HG03097 (cell line): ENCODE measurements at regions not wholly inside any gene's neighbourhood (a gene's known extent, or its start where the extent isn't known, plus 50 kb on each side); places are given as distances from the start of the nearest gene placed in this dataset.
"Not testable (repeated sequence)": the region's sequence is repeated elsewhere in the genome, so short reads cannot be mapped to it uniquely, and the experiment has no call there.

ENCODE experiments used
- ATAC-seq: cut with Tn5 transposase; IDR thresholded peaks from one replicate; pipeline ENCODE4 v1.9.1; 2021; ENCODE audit not compliant: unreplicated experiment, low FRiP score

DNA sequence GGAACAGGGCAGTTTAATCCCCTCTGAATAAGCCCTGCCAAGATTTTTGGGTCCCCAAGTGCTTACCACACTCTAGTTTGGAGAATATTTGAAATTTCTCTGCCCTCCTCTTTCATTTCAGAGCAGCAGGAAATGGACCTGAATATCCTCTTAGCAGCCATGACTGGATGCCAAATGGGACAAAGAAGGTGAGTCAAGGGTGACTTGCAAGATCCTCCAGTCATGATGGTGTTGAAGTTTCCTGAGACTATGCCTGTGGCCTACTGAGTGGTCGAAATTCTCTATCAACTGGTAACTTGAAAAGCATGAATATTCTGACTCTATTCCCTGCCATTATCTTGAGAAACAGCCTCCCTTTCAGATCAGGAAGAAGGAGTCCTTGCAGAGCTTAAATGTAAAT, 1674.7 kb upstream of the SEL1L start:
- ATAC-seq, result no peak

- no peak for ATAC-seq
Observed at GRCh38 chr14:83217492-83217891, 1683.8 kb upstream of the SEL1L start.

- ATAC-seq, result no peak
Observed at GRCh38 chr14:83247924-83248639, 1714.4 kb upstream of the SEL1L start.

DNA sequence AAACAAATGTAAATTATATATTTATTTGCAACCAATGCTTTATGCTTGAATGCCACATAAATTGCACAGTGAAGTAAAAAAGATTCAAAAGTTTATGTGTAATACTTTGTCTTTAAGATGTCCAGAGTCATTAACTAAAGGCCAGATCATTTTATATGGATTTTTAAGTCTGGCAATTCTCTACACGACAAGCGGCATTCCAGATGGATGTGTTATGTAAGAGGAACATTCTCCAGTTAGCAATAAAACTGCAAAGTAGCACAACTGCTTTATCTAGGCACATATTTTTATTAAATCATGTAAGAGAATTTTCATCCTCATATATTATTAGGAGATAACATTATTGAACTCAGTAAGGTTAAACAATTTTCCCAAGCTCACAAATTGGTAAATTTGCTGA, 1717.7 kb upstream of the SEL1L start:
- no peak for ATAC-seq

DNA sequence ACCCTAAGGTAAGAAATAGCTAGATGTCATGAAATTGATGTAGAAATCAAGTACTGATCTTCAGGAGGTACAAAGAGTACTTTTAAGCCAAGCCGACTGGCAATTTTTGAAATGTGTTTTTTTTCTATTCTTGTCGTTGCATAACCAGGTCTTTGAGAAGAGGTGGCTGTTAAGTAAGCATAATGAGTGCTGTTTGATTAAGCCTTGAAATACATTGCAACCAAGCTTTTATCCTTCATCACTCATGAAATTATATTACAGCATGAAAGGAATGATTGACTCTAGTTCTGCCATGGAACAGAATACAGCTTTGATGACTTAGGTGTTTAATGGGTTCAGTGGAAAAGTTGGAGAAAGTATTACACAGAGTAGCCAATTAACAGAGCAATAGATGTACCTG, 1720.2 kb upstream of the SEL1L start:
- ATAC-seq, result no peak

DNA sequence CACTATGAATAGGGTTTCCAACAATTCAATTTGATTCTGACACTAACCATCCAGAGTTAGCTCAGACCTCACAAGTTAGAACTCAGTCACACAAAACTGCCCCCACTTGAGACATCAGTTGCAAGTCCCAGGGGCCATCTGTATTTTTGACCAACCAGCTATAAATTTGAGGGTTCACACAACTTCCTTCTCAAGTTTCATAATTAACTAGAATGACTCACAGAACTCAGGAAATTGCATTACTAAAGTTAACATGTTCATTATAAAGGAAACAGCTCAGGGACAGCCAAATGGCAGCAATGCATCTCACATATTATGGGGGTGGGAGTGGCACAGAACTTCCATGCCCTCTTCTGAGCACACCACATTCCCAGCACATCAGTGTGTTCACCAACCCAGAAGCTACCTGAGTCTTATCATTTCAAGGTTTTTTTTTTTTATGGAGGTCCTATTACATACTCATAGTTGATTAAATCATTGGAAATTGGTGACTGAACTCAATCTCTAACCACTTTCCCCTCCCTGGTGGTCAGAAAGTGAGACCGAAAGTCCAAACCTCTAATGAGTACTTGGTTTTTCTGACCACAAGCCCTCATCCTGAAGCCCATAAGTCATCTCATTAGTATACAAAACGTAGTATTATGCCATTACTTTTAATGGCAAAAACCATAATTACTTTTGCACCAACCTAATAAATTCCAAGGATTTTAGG, 1721.5 kb upstream of the SEL1L start:
- peak; percentile 67 for ATAC-seq

- no peak for ATAC-seq
Observed at GRCh38 chr14:83255727-83256090, 1722.1 kb upstream of the SEL1L start.

GRCh38 chr14:83257466-83258439, 1724.1 kb upstream of the SEL1L start:
- ATAC-seq, result no peak

- ATAC-seq, result no peak
Observed at GRCh38 chr14:83260751-83261150, 1727.1 kb upstream of the SEL1L start.

DNA sequence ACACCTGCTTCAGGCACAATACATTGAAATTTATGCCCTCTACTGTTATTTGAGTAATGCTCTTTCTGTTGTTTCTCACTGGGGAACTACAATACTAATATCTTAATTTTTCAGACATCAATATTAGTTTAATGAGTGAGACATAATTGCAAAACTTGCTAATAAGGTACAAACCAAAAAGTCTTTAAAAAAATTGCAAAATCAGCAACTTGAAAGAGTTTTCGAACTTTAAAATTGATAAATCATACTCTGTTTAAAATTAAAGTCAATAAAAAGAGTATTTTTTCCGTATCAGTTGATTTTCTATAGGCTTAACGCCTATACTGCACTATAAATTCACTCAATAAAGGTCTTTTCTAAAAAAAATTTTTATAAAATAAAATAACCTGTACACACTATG, 1735.9 kb upstream of the SEL1L start:
- no peak for ATAC-seq

DNA sequence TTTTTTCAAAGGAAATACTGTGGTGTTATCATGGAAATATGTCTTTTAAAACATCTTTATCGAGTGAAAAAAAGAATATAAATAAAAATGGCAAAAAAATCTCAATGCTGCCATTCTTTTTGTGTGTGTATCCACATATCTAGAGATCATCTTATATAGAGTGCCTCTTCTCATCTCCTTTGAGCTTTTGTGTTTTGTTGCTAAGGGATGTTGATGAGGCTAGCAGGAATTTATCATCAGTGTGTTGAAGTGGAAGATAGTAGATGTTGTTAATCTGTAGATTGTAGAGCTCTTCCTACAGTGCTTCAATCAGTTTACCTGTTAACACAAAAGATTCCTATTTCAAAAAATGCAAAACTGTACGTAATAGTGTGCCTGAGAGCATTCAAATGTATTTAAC, 1738.0 kb upstream of the SEL1L start:
- no peak for ATAC-seq

GRCh38 chr14:83280719-83281118, 1747.1 kb upstream of the SEL1L start:
- ATAC-seq, result no peak

DNA sequence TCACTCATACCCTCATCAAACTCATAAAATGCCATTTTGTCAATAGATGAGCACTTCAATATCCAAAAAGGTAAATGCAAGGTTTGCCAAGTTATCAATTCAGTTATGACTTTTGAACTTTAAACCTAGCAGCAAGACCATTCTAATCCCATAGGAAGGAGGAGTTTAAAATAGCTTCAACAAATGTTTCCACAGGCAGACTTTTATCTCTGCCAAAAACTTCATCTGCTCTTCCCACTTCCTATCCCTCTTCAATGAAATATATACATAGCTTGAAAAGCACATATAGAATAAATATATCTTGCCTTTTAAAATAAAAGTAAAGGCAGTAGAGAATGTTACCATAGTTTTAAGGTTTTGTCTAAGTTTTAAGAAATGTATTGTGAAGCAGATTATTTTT, 1749.1 kb upstream of the SEL1L start:
- no peak for ATAC-seq

DNA sequence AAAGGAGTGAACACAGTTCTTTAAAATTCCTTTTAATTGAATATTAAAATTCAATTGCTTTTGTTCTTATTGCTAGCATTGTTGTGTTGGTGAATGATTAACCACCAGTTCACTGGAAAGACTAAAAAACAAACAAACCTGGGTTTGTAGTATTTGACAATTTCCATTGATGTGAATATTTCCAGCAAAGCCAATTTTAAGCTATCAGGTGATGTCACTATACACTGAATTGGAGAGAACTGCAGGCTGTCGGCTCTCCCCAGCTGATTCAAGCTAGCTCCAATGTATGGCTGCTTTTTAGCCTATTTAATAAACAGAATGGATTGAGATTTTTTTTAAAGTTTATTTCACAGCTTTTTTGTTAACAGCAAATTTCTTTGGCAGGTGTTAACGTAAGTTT, 1753.6 kb upstream of the SEL1L start:
- ATAC-seq, result no peak

- ATAC-seq, result no peak
Observed at GRCh38 chr14:83289390-83289789, 1755.7 kb upstream of the SEL1L start.

DNA sequence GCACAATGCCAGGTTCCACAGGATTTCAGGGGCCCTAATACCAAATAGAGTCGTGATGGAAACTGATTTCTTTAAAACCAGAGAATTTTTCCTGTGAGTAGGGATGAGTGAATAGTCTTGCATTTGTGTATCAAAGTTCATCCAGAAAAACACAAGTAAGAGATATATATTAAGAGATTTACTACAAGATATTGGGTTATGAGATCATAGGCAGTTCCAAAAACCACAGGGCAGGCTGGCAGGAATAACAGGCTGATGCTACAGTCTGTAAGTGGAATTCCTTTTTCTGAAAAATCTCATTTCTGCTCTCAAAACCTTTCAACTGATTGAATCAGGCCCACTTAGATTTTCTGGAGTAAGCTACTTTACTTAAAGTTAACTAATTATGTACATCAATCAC, 1756.2 kb upstream of the SEL1L start:
- no peak for ATAC-seq

DNA sequence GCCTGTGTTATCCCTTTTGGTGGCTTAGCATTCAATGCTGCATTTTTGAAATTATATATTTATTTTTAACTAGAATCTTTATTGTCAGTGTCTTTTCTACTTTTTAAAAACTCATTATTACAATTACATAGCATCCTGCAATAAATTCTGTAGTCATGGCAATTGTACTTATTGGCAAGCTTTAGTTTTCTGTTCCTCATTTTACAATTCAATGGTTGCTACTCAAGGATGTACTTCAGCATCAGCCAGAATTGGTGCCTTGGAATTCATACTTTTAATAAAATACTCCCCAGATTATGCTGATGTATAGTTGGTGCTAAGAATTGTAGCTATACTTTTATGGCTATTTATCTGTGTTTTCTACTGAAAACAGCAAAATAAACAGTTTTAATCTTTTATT, 1756.8 kb upstream of the SEL1L start:
- no peak for ATAC-seq

- no peak for ATAC-seq
Observed at GRCh38 chr14:83291714-83292113, 1758.1 kb upstream of the SEL1L start.

DNA sequence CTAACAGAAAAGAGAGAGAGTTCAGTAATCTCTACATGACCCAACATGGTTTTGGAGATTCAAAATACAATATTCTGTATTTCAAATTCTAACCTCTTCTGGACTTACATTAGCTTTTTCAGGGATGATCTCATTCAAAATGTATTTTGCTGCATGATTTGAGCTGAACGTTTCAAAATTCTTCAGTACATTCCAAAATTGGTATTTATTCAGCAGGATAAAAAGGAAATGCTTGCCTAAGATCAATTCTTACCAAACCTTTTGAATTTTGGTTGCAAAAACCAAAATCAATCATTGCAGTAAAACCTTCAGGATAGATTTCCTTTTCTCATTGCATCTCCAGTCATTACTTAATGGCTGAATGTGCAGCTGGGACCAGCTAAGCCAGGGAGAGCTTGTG, 1761.3 kb upstream of the SEL1L start:
- no peak for ATAC-seq

DNA sequence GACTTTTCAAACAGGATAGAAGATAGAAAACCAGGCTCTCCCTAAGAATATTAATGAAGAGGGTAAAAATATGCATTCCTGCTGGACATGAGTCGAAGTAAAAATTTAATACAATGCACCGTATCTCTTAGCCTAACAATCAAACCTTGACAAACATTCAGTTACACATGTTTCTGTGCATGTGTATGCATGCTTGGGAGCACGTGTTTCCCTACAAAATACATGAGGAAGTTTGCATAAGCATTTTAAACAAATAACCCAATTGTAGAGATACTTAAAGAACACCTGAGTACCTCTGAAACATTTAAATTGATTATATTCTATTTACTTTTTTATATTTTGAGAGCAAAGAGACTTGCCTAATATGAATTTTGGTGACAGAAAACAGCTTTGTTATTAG, 1763.7 kb upstream of the SEL1L start:
- ATAC-seq, result no peak

DNA sequence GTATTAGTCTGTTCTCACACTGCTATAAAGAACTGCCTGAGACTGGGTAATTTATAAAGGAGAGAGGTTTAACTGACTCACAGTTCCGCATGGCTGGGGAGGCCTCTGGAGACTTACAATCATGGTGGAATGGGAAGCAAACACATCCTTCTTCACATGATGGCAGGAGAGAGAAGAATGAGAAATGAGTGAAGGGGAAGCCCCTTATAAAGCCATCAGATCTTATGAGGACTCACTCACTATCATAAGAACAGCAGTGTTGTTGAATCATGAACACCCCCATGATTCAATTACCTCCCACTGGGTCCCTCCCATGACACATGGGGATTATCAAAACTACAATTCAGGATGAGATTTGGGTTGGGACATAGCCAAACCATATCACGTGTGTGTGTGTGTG, 1764.4 kb upstream of the SEL1L start:
- not testable (repeated sequence) for ATAC-seq
